Memory B cell (primary cell): ENCODE measurements at regions not wholly inside any gene's neighbourhood (a gene's known extent, or its start where the extent isn't known, plus 50 kb on each side); places are given as distances from the start of the nearest gene placed in this dataset.

Experiments
- ATAC-seq: fragments of 150-1000 bp; cut with Tn5 transposase; 2 replicates; pipeline ENCODE4 v1.10.0; 2021; ENCODE audit warnings: low read depth, mild to moderate bottlenecking, moderate library complexity
- DNase-seq, 2 donors: peaks; one replicate each; pipeline ENCODE4 v3.0.0; 2022; ENCODE audit warnings: low spot score in 2 of 2
- H3K27ac Mint-ChIP-seq: one replicate; pipeline ENCODE4 v1.8.0; 2022; ENCODE audit warnings: mild to moderate bottlenecking, moderate library complexity, mixed read lengths
- H3K27me3 Mint-ChIP-seq: one replicate; pipeline ENCODE4 v1.8.0; 2022; ENCODE audit warnings: mixed read lengths
- H3K36me3 Mint-ChIP-seq: one replicate; pipeline ENCODE4 v1.8.0; 2022; ENCODE audit warnings: mild to moderate bottlenecking, mixed read lengths
- H3K4me1 Mint-ChIP-seq: one replicate; pipeline ENCODE4 v1.8.0; 2022; ENCODE audit warnings: mixed read lengths
- H3K4me3 Mint-ChIP-seq: one replicate; pipeline ENCODE4 v1.8.0; 2022; ENCODE audit warnings: mild to moderate bottlenecking, moderate library complexity, mixed read lengths
- H3K9me3 Mint-ChIP-seq: one replicate; pipeline ENCODE4 v1.8.0; 2022; ENCODE audit warnings: mixed read lengths

GRCh38 chr2:120528693-120529076 lies 182.7 kb downstream of the INHBB start:
- peaks cover 8% of the 10 kb centered on the region for H3K9me3 Mint-ChIP-seq
- H3K27ac Mint-ChIP-seq = no peak overlapping the region
- H3K36me3 Mint-ChIP-seq = no peaks in the 10 kb centered on the region
- ATAC-seq (no peak), DNase-seq (no peak)
- peaks cover 9% of the 10 kb centered on the region for H3K27me3 Mint-ChIP-seq
- no peaks in the 10 kb centered on the region for H3K4me1 Mint-ChIP-seq
- no peak overlapping the region for H3K4me3 Mint-ChIP-seq

DNA sequence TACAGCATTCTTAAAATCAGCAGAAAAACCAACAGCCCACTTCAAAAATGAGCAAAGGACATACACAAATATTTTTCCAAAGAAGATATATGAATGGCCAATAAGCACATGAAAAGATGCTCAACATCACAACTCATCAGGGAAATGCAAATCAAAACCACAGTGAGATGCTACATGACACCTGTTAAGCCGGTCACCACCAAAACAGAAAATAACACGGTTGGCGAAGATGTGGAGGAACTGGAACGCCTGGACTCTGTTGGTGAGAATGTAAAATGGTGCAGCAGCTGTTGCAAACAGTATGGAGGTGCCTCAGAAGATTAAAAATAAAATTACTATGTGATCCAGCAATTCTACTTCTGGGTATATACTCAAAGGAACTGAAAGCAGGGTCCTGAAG lies 184.8 kb downstream of the INHBB start:
- ATAC-seq = no peak

GRCh38 chr2:120531365-120531764 lies 185.4 kb downstream of the INHBB start:
- Mint-ChIP-seq H3K9me3 (peaks cover 8% of the 10 kb centered on the region), H3K27me3 (peaks cover 5% of the 10 kb centered on the region), H3K27ac (no peak overlapping the region), H3K4me1 (no peaks in the 10 kb centered on the region), H3K36me3 (no peaks in the 10 kb centered on the region), H3K4me3 (no peak overlapping the region)
- ATAC-seq = no peak
- no peak for DNase-seq

More for the DNA sequence above, 184.8 kb downstream of the INHBB start:
- Mint-ChIP-seq H3K9me3 (peaks cover 8% of the 10 kb centered on the region), H3K4me3 (no peak overlapping the region), H3K4me1 (no peaks in the 10 kb centered on the region), H3K27ac (no peak overlapping the region), H3K36me3 (no peaks in the 10 kb centered on the region), H3K27me3 (peaks cover 3% of the 10 kb centered on the region)
- no peak for DNase-seq

DNA sequence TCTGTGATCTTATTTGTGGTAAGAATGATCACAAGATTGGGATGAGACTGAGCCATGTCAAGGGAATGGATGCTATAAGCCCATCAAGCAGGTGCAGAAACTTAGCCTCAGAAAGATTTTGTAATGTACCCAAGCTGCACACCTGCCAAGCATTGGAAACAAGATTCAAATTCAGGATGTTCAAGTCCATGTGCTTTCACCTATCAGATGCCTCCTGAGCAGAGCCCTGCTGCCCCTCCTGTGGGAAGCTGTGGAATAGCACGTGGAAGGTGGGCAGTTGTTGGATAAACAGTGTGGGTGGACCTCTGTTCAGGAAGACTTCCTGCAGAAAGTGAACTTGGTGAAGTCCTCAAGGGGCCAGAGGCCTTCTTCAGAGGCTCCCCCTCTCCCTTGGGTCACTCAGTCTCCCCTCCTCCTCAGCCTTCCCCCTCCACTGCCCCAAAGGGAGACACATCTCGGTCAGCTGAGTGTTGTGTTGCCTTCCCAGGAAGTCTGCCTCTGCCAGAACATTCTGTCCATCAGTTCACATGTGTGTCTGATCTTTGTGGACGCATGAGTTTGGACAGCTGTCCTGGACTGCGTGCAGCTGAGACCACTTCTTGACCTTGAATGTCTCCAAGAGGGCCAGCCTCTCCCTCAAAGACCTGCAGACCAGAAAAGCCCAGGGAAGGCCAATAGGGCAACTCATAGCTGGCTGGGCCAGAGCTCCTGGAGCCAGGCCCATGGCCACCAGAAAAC lies 186.1 kb downstream of the INHBB start:
- Mint-ChIP-seq H3K36me3 (no peaks in the 10 kb centered on the region), H3K9me3 (peaks cover 8% of the 10 kb centered on the region), H3K27ac (no peak overlapping the region), H3K4me1 (no peaks in the 10 kb centered on the region), H3K27me3 (peaks cover 5% of the 10 kb centered on the region), H3K4me3 (no peak overlapping the region)
- ATAC-seq = no peak
- no peak for DNase-seq

DNA sequence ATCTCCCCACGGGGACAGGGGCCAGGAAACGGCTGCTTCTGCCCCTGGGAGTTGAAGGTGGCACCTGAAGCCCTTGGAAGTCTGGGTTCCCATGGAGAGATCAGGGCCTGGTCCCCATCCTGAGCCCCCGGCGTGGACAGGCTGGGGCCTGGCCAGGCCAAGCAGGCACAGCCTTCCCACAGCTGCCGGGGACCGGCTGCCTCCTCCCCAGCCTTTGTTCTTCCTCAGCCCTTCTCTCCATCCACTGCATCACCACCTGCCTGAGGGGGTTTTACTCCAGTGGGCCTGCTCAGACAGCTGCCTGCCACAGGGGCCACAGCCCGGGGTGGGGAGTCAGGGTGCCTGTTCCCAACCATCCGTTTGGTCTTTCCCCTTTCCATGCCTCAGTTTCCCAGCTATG lies 187.7 kb downstream of the INHBB start:
- no peak for ATAC-seq
- H3K36me3 Mint-ChIP-seq = no peaks in the 10 kb centered on the region
- H3K4me3 Mint-ChIP-seq = no peak overlapping the region
- peaks cover 7% of the 10 kb centered on the region for H3K9me3 Mint-ChIP-seq
- peaks cover 2% of the 10 kb centered on the region for H3K27me3 Mint-ChIP-seq
- H3K4me1 Mint-ChIP-seq = no peaks in the 10 kb centered on the region
- no peak for DNase-seq
- H3K27ac Mint-ChIP-seq = no peak overlapping the region

- H3K36me3 Mint-ChIP-seq = no peaks in the 10 kb centered on the region
Observed at GRCh38 chr2:120534457-120534856, 188.5 kb downstream of the INHBB start.

GRCh38 chr2:120535081-120535480 lies 189.1 kb downstream of the INHBB start:
- H3K27ac Mint-ChIP-seq = no peak overlapping the region
- H3K36me3 Mint-ChIP-seq = no peaks in the 10 kb centered on the region
- ATAC-seq (no peak), DNase-seq (no peak)
- no peak overlapping the region for H3K4me3 Mint-ChIP-seq
- H3K27me3 Mint-ChIP-seq = peaks cover 2% of the 10 kb centered on the region
- no peaks in the 10 kb centered on the region for H3K4me1 Mint-ChIP-seq
- peaks cover 3% of the 10 kb centered on the region for H3K9me3 Mint-ChIP-seq

More at GRCh38 chr2:120534457-120534856, 188.5 kb downstream of the INHBB start:
- Mint-ChIP-seq H3K27ac (no peak overlapping the region), H3K4me1 (no peaks in the 10 kb centered on the region), H3K4me3 (no peak overlapping the region), H3K27me3 (peaks cover 2% of the 10 kb centered on the region), H3K9me3 (peaks cover 6% of the 10 kb centered on the region)
- DNase-seq = no peak
- ATAC-seq = no peak

DNA sequence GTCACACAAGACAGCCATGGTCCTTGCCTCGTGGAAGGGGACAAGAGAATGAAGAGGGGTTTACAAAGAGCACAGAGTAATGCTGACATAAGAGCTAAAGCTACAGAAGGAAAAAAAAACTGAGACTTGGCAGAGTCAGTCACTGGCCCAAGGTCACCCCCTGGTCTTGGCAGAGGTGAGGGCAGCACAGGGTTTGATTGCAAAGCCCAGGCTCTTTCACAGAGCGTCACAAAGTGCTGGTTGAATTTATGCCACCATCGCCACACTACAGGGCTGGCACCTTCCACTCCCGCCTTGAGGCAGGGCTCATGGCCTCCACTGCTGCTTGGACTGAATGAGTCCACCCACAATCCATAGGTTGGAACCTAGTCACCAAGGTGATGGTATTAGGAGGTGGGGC lies 190.2 kb downstream of the INHBB start:
- peaks cover 2% of the 10 kb centered on the region for H3K9me3 Mint-ChIP-seq

GRCh38 chr2:120538691-120539423 lies 192.9 kb downstream of the INHBB start:
- H3K36me3 Mint-ChIP-seq = no peaks in the 10 kb centered on the region
- no peak overlapping the region for H3K27ac Mint-ChIP-seq
- peaks cover 5% of the 10 kb centered on the region for H3K27me3 Mint-ChIP-seq
- no peaks in the 10 kb centered on the region for H3K9me3 Mint-ChIP-seq
- H3K4me1 Mint-ChIP-seq = no peaks in the 10 kb centered on the region
- no peak overlapping the region for H3K4me3 Mint-ChIP-seq
- ATAC-seq = no peak
- no peak for DNase-seq

More for the DNA sequence above, 190.2 kb downstream of the INHBB start:
- peaks cover 3% of the 10 kb centered on the region for H3K27me3 Mint-ChIP-seq
- DNase-seq = no peak
- H3K27ac Mint-ChIP-seq = no peak overlapping the region
- H3K36me3 Mint-ChIP-seq = no peaks in the 10 kb centered on the region
- ATAC-seq = no peak
- no peak overlapping the region for H3K4me3 Mint-ChIP-seq
- H3K4me1 Mint-ChIP-seq = no peaks in the 10 kb centered on the region

DNA sequence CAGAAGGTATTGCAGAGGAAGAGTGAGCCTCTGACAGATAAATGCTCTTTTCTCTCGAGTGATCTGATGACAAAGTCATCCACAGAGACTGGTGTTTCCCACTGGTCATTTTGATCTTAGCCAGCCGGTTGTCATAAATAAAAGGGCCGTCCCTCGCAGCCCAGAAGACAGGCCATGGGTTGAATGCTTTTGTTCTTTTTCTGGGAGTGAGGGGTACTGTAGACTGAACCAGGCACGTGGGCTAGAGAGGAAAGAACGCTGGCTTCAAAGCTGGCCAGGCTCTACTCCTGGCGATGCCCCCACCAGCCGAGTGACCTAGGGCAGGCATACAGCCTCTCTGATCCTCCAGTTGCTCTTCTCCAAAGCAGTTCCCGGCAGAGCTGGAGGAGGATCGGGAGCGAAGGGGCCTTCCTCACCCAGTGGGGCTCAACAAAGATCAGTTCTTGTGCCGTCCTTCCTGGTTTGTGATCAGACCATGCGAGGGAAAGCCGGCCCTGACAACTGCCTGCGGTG lies 193.5 kb downstream of the INHBB start:
- ATAC-seq (no peak), DNase-seq (no peak)
- no peak overlapping the region for H3K27ac Mint-ChIP-seq
- H3K4me1 Mint-ChIP-seq = no peaks in the 10 kb centered on the region
- H3K27me3 Mint-ChIP-seq = peaks cover 5% of the 10 kb centered on the region
- no peaks in the 10 kb centered on the region for H3K9me3 Mint-ChIP-seq
- H3K4me3 Mint-ChIP-seq = no peak overlapping the region
- H3K36me3 Mint-ChIP-seq = no peaks in the 10 kb centered on the region

- ATAC-seq (no peak), DNase-seq (no peak)
- no peaks in the 10 kb centered on the region for H3K36me3 Mint-ChIP-seq
- H3K4me3 Mint-ChIP-seq = no peak overlapping the region
- H3K4me1 Mint-ChIP-seq = no peaks in the 10 kb centered on the region
- H3K27me3 Mint-ChIP-seq = peaks cover 7% of the 10 kb centered on the region
- no peak overlapping the region for H3K27ac Mint-ChIP-seq
- no peaks in the 10 kb centered on the region for H3K9me3 Mint-ChIP-seq
Observed at GRCh38 chr2:120539937-120540718, 194.2 kb downstream of the INHBB start.

DNA sequence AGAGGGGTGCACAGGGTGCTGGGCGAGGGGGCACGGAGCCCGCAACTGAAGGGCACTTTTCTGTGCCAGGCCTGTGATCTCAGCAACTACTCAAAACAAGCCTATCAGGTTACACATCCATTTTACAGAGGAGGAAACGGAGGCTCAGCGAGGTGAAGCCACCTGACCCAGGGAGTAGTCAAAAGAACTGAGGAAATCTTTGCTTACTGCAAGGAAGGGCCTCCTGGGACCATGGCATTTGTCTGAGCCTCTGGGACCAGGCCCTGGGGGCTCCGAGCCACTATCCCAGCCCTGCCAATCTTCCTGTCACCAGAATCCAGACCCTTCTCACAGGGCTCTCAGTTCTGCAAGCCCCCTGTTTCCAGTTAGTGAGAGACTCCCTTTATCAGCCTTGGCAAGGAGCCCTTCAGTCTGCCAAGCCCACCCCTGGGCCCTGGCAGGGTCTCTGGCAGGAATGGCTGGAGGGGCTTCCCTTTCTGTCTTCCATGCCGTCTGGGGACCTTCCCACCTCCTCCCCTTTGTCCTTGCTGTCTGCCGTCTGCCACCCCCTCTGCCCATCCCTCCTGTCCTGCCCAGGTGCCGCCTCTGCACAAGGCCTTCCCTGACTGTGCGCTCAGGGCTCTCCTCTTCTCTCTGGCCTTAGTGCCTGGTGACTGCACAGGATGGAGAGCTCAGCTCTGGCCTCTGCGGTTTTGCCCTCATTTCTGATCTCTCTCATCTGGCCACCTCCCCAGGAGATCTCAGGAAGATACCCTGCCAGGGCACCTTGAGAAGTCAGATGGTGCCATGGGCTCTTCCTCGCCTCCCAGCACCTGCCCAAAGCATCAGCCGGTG lies 194.7 kb upstream of the GLI2 start:
- H3K4me3 Mint-ChIP-seq = no peak overlapping the region
- no peaks in the 10 kb centered on the region for H3K9me3 Mint-ChIP-seq
- ATAC-seq = no peak
- H3K27ac Mint-ChIP-seq = no peak overlapping the region
- no peaks in the 10 kb centered on the region for H3K36me3 Mint-ChIP-seq
- no peak for DNase-seq
- peaks cover 9% of the 10 kb centered on the region for H3K27me3 Mint-ChIP-seq
- H3K4me1 Mint-ChIP-seq = no peaks in the 10 kb centered on the region

GRCh38 chr2:120541553-120541932 lies 194.1 kb upstream of the GLI2 start:
- ATAC-seq (no peak), DNase-seq (no peak)
- no peaks in the 10 kb centered on the region for H3K36me3 Mint-ChIP-seq
- no peak overlapping the region for H3K27ac Mint-ChIP-seq
- H3K4me1 Mint-ChIP-seq = no peaks in the 10 kb centered on the region
- no peaks in the 10 kb centered on the region for H3K9me3 Mint-ChIP-seq
- peaks cover 8% of the 10 kb centered on the region for H3K27me3 Mint-ChIP-seq
- no peak overlapping the region for H3K4me3 Mint-ChIP-seq
